ENCODE measurements at regions not wholly inside any gene's neighbourhood (a gene's known extent, or its start where the extent isn't known, plus 50 kb on each side); places are given as distances from the start of the nearest gene placed in this dataset.
"Not testable (repeated sequence)": the region's sequence is repeated elsewhere in the genome, so short reads cannot be mapped to it uniquely, and the experiment has no call there.

GRCh38 chr16:65365732-65366715 is 244.2 kb upstream of the CDH11 start:
- DNase-seq (ENCODE audit: low spot score): no peak

DNA sequence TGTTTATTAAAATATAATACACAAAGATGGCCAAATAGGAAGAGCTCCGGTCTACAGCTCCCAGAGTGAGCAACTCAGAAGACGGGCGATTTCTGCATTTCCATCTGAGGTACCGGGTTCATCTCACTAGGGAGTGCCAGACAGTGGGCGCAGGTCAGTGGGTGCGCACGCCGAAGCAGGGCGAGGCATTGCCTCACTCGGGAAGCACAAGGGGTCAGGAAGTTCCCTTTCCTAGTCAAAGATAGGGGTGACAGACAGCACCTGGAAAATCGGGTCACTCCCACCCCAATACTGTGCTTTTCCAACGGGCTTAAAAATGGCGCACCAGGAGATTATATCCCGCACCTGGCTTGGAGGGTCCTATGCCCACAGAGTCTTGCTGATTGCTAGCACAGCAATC is 234.9 kb upstream of the CDH11 start:
- DNase-seq (ENCODE audit: low spot score): not testable (repeated sequence)

GRCh38 chr16:65355706-65356105 is 233.8 kb upstream of the CDH11 start:
- no peak for DNase-seq (ENCODE audit: low spot score)

- DNase-seq (ENCODE audit: low spot score): no peak
These were observed 231.3 kb upstream of the CDH11 start for GRCh38 chr16:65353183-65353582.

DNA sequence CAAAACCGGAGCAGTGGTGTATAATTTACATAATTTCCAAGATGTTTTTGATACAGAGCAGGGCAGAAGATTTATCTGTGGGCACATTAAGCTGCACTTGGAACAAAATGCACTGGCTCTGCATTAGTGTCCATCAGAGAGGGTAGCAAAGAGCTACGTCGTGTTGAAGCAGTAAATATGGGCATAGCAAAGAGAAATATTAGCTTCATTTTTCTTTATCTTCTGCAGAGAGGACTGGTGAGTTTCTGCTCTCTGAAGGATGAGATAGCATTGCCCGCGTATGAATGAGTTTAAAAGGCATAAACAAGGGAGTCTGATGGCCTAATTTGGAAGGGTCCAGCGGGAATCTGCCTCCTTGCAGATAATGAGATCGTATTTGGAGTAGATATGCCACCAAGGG is 227.8 kb upstream of the CDH11 start:
- no peak for DNase-seq (ENCODE audit: low spot score)

- no peak for DNase-seq (ENCODE audit: low spot score)
These were observed 221.7 kb upstream of the CDH11 start for GRCh38 chr16:65343556-65343955.

DNA sequence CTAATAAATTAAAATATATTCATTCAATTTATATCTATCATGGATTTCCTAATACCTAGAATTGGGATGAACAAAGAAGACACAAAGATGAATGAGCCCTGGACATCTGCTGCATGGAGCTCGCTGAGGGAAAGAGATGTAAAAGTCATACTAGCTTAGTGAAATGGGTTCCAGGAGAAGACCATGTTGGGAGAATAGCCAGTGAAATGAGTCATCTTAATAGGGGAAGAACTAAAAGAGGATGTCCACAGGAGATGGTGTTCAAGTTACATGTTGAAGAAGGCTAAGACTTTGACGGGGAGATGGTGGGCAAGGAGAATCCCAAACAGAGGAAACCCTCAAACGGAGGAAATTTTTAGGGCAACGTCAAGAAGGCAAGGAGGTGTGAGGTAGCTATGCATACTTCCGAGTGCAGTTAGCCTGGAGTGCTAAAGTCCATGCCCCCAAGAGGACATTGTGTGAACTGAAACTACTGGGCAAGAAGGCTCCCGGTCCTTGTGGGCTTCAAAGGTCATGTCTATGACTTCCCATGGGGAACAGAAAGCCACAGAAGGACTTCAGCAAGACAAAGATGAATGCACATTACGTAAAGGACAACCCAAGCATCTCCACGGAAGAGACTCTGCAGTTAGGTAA is 220.5 kb upstream of the CDH11 start:
- no peak for DNase-seq (ENCODE audit: low spot score)

DNA sequence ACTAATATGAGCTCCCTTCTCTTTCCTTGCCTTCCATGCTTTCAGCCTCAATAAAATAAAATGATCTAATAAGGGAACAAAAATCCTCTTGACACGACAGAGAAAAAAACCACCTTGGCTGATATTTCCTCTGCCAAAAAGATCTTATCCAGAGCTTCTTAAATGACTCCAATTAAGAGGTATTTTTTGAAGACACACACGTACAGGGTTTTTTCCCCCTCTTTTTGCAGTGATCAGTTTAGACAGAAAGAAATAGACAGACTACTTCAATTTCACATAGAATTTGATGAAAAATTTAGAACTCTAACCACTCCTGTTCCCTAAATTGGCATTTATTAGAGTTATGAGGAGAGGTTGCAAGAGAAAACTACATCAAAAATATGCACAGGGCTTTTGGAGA is 217.2 kb upstream of the CDH11 start:
- no peak for DNase-seq (ENCODE audit: low spot score)

- DNase-seq (ENCODE audit: low spot score): no peak
These were observed 214.3 kb upstream of the CDH11 start for GRCh38 chr16:65336160-65336559.

DNA sequence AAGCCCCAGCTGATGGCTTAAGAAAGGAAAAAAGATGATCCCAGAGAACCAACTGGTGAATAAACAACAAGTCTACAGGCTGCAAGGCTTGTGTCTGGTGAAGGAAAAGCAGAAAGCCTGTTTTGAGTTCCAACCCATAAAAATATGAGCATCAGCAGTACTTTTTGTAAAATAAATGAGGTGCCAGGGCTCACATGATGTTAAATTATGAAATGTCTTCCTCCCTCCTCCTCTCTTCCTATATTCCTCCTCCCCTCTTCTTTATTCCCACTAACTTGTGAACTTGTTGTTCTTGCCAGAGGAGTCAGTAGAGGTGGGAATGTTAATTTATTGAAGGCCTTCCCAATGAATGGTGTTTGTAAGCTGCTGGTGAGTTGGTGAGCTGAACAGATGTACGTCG is 212.2 kb upstream of the CDH11 start:
- no peak for DNase-seq (ENCODE audit: low spot score)

GRCh38 chr16:65333283-65333682 is 211.4 kb upstream of the CDH11 start:
- no peak for DNase-seq (ENCODE audit: low spot score)

GRCh38 chr16:65327346-65327745 is 205.5 kb upstream of the CDH11 start:
- no peak for DNase-seq (ENCODE audit: low spot score)

GRCh38 chr16:65323655-65324237 is 201.9 kb upstream of the CDH11 start:
- no peak for DNase-seq (ENCODE audit: low spot score)

DNA sequence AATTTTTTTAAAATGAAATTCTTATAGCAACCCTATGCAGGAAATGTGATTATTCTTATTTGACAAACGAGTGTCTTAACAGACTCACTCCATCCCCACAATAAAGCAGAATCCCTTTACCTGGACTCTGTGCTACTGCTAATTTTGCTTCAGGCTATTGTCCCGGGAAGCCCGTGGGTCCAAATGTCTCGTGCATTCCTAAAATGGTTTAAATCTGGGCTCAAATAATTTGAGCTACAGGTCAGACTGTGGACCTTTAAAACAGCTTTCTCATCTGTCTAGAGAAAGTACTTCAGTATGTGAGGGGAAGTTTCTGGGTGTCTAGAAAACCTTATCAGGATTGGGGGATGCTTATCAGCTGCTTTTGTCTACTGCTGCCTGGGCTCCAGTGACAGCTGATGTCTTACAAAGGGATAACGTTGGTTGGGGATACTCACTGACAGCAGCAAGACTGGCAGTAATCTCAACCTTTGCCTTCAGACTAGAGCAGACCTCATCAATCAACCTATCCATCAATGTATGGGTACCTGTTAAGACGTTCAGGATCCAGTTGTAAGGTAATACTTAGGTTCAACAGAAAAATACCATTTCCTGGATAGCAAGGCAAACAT is 197.9 kb upstream of the CDH11 start:
- DNase-seq (ENCODE audit: low spot score): no peak

DNA sequence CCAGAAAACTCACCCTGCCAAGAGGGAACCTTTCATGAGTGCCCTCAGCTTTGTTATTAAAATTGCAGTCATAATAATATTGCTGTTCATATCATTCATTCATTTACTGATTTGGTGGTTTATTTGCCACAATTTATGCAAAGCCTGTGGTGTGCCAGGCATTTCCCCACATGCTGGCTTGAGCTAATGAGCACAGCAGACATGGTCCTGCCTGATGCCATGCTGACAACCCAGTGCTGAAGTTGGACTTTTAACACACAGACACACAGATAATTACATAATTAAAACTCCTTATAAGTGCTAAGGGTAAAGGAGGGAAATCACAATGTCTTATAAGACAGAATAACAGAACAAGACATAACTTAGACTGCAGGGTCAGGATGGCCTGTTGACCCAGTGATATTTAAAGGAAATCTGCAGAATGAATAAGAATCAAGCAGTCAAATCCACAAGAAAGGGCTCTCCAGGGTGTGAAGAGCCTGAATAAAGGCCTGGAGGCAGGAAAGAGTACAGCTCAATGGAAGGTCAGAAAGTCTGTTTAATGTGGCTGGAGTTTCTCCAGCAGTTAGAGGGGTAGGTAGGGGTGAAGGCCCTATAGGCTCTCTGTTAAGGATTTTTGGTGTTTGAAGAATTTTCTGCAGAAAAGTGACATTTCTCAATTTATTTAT is 196.9 kb upstream of the CDH11 start:
- DNase-seq (ENCODE audit: low spot score): no peak

DNA sequence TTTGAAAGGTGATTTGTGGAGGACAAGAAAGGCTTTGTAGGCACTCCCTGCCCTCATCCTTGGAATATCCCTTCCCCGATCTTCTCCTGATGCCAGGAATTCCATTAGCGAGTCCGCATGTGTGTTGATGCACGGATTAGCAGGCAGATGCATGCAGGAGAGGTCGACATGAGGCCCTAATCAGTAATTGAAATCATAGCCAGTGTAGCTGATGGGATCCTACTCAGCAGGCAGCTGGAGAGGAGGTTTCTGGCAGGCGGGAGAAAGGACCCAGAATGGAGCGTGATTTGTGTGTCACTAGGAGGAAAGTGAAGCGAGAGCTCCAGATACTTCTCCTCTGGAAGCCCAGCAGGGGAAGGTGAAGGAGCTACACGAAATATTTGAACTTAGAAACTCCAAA is 196.3 kb upstream of the CDH11 start:
- no peak for DNase-seq (ENCODE audit: low spot score)

DNA sequence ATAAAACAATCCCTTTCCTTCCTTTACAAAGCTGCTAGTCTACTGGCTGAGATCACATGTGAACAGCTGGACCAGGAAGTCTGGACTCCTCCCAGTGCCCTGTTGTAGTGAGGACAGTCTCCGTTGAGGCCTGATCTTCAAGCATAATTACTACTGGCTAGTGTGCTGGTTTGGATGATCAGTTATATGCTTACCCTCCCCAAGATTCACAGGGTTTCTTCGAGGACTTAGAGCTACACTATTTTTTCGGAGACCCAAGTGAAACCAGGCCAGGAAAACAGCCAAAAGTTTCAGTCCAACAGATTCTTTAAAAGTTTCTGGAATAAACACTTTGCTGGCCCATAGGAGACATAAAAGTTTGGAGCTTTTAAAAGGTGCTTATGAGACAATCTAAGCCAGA is 194.9 kb upstream of the CDH11 start:
- DNase-seq (ENCODE audit: low spot score): no peak

GRCh38 chr16:65315081-65315780 is 193.4 kb upstream of the CDH11 start:
- no peak for DNase-seq (ENCODE audit: low spot score)

GRCh38 chr16:65314627-65315008 is 192.8 kb upstream of the CDH11 start:
- DNase-seq (ENCODE audit: low spot score): no peak

- DNase-seq (ENCODE audit: low spot score): no peak
These were observed 192.2 kb upstream of the CDH11 start for GRCh38 chr16:65313936-65314626.

- DNase-seq (ENCODE audit: low spot score): no peak
These were observed 190.9 kb upstream of the CDH11 start for GRCh38 chr16:65312795-65313194.

All from CD4-positive, alpha-beta T cell treated with Interleukin-2 at 100 ng/mL for 4 hours (primary cell).